Right lobe of liver (tissue), 4 donors: ENCODE measurements at regions not wholly inside any gene's neighbourhood (a gene's known extent, or its start where the extent isn't known, plus 50 kb on each side); places are given as distances from the start of the nearest gene placed in this dataset.

Source experiments
- POLR2A ChIP-seq: fragments of 450-650 bp; IDR thresholded peaks from one replicate; pipeline ENCODE4 v1.6.1; 2017; ENCODE audit warnings: antibody characterized with exemption, mild to moderate bottlenecking
- TF ChIP-seq, protein P1 (sequence below), 4 donors: fragments of 200-600 bp in 3 of 4; fragments of 450-650 bp in 1 of 4; IDR thresholded peaks; one replicate each; pipeline versions ENCODE4 v1.5.1 to v1.8.0; 2016 to 2022; ENCODE audit warnings: antibody characterized with exemption in 4 of 4, mild to moderate bottlenecking in 2 of 4
- donor health status: DM: no; HTN: no; CAD: no.
- donor health status: DM: no; HTN: no; CAD: no.
- donor health status: DM: no; HTN: yes; CAD: no.

DNA sequence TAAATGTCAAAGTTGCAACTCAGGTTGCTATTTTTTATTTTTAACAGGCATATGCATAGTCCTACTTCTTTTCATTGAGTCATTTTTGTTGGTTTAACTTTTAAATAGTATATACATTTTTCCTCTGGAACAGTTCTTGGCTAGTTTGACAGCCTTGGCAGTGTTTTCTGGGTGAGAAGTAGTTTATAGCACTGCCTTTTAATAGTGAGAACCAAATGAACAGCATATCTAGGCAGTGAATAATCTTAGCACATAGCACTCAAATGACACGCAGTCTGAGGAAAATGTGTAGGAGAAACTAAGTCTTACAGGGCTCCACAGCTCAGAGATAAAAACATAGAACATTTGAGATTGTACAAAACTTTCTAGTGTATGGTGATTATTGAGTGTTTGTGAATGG, 265.5 kb upstream of the POT1 start:
- TF ChIP-seq, protein P1, sequence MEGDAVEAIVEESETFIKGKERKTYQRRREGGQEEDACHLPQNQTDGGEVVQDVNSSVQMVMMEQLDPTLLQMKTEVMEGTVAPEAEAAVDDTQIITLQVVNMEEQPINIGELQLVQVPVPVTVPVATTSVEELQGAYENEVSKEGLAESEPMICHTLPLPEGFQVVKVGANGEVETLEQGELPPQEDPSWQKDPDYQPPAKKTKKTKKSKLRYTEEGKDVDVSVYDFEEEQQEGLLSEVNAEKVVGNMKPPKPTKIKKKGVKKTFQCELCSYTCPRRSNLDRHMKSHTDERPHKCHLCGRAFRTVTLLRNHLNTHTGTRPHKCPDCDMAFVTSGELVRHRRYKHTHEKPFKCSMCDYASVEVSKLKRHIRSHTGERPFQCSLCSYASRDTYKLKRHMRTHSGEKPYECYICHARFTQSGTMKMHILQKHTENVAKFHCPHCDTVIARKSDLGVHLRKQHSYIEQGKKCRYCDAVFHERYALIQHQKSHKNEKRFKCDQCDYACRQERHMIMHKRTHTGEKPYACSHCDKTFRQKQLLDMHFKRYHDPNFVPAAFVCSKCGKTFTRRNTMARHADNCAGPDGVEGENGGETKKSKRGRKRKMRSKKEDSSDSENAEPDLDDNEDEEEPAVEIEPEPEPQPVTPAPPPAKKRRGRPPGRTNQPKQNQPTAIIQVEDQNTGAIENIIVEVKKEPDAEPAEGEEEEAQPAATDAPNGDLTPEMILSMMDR (IDR thresholded peaks at IDR 0.05): no peak
- TF ChIP-seq POLR2A: no peak
